HG02970 (cell line): ENCODE measurements at regions not wholly inside any gene's neighbourhood (a gene's known extent, or its start where the extent isn't known, plus 50 kb on each side); places are given as distances from the start of the nearest gene placed in this dataset.
A peak's percentile ranks its signal among the peaks of the same experiment; 100 is the strongest.

Source experiments
- ATAC-seq: cut with Tn5 transposase; IDR thresholded peaks from one replicate; pipeline ENCODE4 v1.9.1; 2021; ENCODE audit warnings: mild to moderate bottlenecking, moderate library complexity, moderate number of reproducible peaks; ENCODE audit not compliant: unreplicated experiment, low FRiP score

- no peak for ATAC-seq
Measured at GRCh38 chr9:115359017-115359780, 241.2 kb upstream of the TNC start.

- no peak for ATAC-seq
Measured at GRCh38 chr9:115360122-115360521, 242.2 kb upstream of the TNC start.

GRCh38 chr9:115362101-115362500 is 244.1 kb upstream of the TNC start:
- no peak for ATAC-seq

GRCh38 chr9:115362640-115363039 is 244.7 kb upstream of the TNC start:
- ATAC-seq: no peak

GRCh38 chr9:115364991-115365390 is 247.0 kb upstream of the TNC start:
- no peak for ATAC-seq

GRCh38 chr9:115367321-115367720 is 249.4 kb upstream of the TNC start:
- no peak for ATAC-seq

- ATAC-seq: no peak
Measured at GRCh38 chr9:115367780-115368525, 250.0 kb upstream of the TNC start.

- no peak for ATAC-seq
Measured at GRCh38 chr9:115369322-115369957, 251.5 kb upstream of the TNC start.

- ATAC-seq: peak; percentile 97
Measured at GRCh38 chr9:115373000-115373709, 255.2 kb upstream of the TNC start.

- no peak for ATAC-seq
Measured at GRCh38 chr9:115373710-115374045, 255.7 kb upstream of the TNC start.

- no peak for ATAC-seq
Measured at GRCh38 chr9:115374724-115375268, 256.8 kb upstream of the TNC start.

GRCh38 chr9:115378241-115378640 is 260.3 kb upstream of the TNC start:
- no peak for ATAC-seq

GRCh38 chr9:115378758-115379157 is 260.8 kb upstream of the TNC start:
- ATAC-seq: no peak

GRCh38 chr9:115379719-115380118 is 261.8 kb upstream of the TNC start:
- no peak for ATAC-seq

GRCh38 chr9:115382865-115383264 is 264.9 kb upstream of the TNC start:
- no peak for ATAC-seq

GRCh38 chr9:115385383-115386122 is 267.6 kb upstream of the TNC start:
- no peak for ATAC-seq

GRCh38 chr9:115386963-115387770 is 269.2 kb upstream of the TNC start:
- no peak for ATAC-seq

- no peak for ATAC-seq
Measured at GRCh38 chr9:115391168-115391825, 273.3 kb upstream of the TNC start.
